HG03159 (cell line): ENCODE measurements at regions not wholly inside any gene's neighbourhood (a gene's known extent, or its start where the extent isn't known, plus 50 kb on each side); places are given as distances from the start of the nearest gene placed in this dataset.

ENCODE experiments used
- ATAC-seq: cut with Tn5 transposase; IDR thresholded peaks from one replicate; pipeline ENCODE4 v1.9.1; 2021; ENCODE audit warnings: mild to moderate bottlenecking, moderate library complexity; ENCODE audit not compliant: unreplicated experiment

GRCh38 chr9:90033028-90033650, 428.3 kb downstream of the GADD45G start:
- ATAC-seq, result no peak

- ATAC-seq, result no peak
Observed at GRCh38 chr9:90034071-90034470, 429.3 kb downstream of the GADD45G start.

- ATAC-seq, result no peak
Observed at GRCh38 chr9:90035471-90035870, 430.7 kb downstream of the GADD45G start.

- ATAC-seq, result no peak
Observed at GRCh38 chr9:90037146-90037797, 432.5 kb downstream of the GADD45G start.

GRCh38 chr9:90038763-90039162, 434.0 kb downstream of the GADD45G start:
- ATAC-seq, result no peak

- no peak for ATAC-seq
Observed at GRCh38 chr9:90044263-90044662, 439.5 kb downstream of the GADD45G start.

GRCh38 chr9:90044710-90045151, 439.9 kb downstream of the GADD45G start:
- ATAC-seq, result no peak

GRCh38 chr9:90046317-90046861, 441.6 kb downstream of the GADD45G start:
- ATAC-seq, result no peak

GRCh38 chr9:90047828-90048227, 443.0 kb downstream of the GADD45G start:
- no peak for ATAC-seq

- ATAC-seq, result no peak
Observed at GRCh38 chr9:90052366-90052765, 447.6 kb downstream of the GADD45G start.

GRCh38 chr9:90053027-90053426, 448.2 kb downstream of the GADD45G start:
- no peak for ATAC-seq

GRCh38 chr9:90054810-90055209, 450.0 kb downstream of the GADD45G start:
- no peak for ATAC-seq

- no peak for ATAC-seq
Observed at GRCh38 chr9:90055226-90055625, 450.4 kb downstream of the GADD45G start.

GRCh38 chr9:90057361-90057760, 452.5 kb downstream of the GADD45G start:
- ATAC-seq, result no peak

GRCh38 chr9:90058182-90058763, 453.5 kb downstream of the GADD45G start:
- ATAC-seq, result no peak

GRCh38 chr9:90059436-90059835, 454.6 kb downstream of the GADD45G start:
- no peak for ATAC-seq

- no peak for ATAC-seq
Observed at GRCh38 chr9:90060256-90060655, 455.4 kb downstream of the GADD45G start.

GRCh38 chr9:90061187-90061586, 456.4 kb downstream of the GADD45G start:
- ATAC-seq, result no peak

- no peak for ATAC-seq
Observed at GRCh38 chr9:90062982-90063381, 458.2 kb downstream of the GADD45G start.

GRCh38 chr9:90064248-90064647, 459.4 kb downstream of the GADD45G start:
- no peak for ATAC-seq

- no peak for ATAC-seq
Observed at GRCh38 chr9:90064971-90065370, 460.2 kb downstream of the GADD45G start.

- no peak for ATAC-seq
Observed at GRCh38 chr9:90065851-90066250, 461.0 kb downstream of the GADD45G start.
